C1 segment of cervical spinal cord (tissue), 14 donors: ENCODE measurements at regions not wholly inside any gene's neighbourhood (a gene's known extent, or its start where the extent isn't known, plus 50 kb on each side); places are given as distances from the start of the nearest gene placed in this dataset.
"Not testable (repeated sequence)": the region's sequence is repeated elsewhere in the genome, so short reads cannot be mapped to it uniquely, and the experiment has no call there.

Experiments
- DNase-seq, 14 donors: peaks; one replicate each; lab custom pipeline; 2025; lab: John Stamatoyannopoulos, UW

DNA sequence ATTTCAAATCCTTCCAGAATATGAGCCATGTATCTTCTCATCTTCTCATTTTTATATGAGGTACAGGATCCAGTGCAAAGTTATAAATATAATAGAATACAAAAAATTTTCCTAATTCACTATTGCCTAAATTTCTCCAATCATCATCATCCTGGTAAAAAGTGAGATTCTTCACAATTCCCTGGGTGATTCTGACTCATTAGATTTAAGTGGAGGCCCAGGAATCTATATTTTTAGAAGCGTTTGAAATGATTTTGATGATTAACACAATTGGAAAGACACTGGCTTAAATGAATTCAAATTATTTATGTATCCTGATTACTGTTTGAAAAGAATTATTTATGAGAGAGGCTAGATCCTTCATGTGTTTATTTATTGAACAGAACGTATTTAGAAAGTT lies 380.3 kb upstream of the PDE3A start:
- no peak for DNase-seq

DNA sequence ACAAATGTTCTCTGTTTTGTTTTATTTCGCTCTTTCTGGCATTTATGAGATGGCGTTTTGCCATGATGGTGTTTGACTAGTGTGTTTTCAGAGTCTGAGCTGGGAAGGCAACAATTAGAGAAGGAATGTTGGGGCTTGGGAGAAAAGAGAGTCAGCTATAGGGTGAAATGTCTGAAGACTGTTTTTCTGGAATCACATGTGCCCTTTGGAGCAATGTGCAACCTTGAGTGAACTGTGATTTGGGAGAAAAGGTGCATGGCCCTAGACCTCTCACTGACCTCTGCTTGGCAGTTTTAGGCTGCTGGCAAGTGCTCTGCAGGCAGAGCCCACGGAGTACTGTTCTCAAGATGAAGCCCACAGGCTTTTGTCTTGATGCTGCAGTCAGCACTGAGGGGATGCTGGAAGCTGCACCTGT lies 379.9 kb upstream of the PDE3A start:
- DNase-seq: no peak

DNA sequence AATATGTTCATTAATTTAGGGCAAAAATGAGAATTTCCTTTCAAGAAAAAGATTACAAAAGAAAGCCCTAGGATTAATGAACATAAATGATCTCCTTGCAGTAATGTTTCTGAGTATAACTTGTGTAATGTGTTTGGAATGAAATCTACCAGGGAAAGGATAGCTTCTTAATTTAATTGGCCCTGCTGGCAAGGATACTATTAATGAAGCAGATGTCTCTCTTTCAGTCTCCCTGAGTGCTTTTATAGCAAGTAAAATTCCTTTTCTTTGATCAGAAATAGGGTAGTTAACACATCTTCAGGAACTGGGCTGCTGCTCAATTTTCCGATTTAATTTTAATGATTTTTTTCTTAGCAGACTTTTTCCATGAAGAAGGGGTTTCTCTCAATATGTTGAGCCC lies 379.4 kb upstream of the PDE3A start:
- no peak for DNase-seq

DNA sequence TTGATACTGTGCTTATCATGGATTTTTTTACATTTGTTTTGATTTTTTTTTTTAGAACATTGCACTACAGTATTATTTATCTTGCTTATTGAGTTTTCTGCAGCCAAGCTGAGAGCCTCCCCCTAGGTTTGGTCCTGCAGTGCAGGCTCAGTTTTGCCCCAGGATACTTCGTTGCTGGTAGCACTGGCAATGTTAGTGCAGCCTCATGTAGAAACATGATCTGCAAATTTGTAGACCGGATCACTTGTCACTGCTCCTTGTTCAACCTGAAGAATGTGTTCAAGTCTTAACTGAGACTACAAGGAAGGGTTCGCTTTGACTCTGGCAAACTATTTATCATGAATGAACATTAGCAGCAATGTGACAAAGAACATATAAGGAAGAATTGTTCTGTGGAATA lies 377.2 kb upstream of the PDE3A start:
- DNase-seq: no peak

DNA sequence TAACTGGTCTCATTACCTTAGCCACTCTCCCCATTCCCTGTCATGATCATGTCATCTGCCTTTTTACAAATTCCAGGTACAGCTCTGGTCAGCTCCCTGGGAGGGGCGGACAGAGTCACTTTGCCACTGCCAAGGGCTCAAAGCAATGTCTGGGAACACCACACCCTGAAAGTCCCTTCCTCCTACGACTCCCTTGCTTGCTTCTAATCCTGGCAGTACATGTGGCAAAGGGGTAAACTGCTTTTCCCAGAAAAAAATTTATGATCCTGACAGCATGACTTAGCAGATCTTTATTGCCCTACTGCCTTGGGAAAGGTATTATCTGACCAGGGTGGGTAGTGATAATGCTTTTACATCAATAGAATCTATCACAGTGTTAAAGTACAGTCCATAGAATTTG lies 376.0 kb upstream of the PDE3A start:
- no peak for DNase-seq

DNA sequence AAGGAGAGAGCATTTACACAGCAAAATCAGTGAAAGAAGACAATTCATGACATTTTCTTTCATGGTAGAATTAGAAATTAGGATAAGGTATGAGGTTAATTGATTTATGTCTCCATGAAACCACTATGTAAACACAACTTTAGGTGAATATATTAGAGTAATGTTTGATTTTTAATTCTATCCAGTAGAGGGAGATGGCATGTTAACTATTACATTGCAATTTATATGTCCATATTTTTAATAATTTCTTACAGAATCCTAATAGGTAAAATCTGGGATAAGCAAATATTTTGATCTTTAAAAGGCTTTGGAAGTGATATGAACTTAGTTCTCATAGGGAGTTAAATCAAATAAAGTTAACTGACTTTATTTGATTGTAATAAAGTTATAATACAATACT lies 373.4 kb upstream of the PDE3A start:
- DNase-seq: no peak

DNA sequence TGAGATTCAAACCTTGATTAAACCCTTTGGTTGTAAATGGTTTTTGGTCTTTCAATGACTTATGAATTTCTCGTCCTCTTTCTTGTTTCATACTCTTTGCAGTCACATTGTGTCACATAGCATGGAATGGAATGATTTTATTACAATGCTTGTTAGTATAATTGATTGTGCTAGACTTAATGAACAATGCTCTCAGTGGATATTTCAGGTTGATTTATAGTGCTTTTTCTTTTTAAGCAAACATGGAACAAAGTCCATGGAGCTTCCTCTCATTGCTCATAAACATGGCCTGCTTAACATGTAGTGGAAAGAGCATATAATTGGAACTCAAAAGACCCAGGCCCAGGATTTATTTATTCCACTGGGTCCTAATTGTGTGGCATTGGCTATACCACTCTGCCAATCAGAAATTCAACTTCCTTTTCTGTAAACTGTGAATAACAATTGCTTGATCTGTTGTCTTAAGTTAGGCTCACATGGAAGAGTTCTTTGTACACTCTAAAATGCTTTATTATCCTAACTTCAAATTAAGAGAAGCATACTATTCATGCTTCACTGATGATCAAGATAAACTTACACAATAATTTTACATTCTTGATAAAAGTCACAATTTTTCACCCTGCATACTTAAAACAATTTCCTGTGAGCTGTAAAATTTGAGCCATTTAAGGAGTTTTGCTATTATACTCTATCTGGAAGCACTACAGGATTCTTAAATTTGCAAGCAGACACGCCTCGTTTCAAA lies 370.5 kb upstream of the PDE3A start:
- DNase-seq: no peak

DNA sequence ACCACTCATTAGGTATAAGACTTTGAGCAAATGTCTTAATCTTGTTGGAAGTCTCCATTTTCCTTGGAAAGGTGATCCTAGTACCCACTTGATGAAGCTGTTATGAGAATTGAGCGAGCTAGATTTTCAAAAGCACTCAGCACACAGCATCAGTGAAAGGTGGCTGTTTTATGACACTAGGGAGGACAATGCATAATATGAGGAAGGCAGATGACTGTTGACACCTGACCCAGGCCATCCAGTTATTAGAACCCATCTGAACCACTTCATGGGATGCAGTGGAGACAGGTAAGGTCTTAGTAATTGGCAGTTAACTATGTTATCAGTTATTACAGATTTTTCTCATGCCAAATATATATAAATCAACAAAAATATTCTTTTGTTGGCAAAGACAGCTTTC lies 369.9 kb upstream of the PDE3A start:
- DNase-seq: no peak

DNA sequence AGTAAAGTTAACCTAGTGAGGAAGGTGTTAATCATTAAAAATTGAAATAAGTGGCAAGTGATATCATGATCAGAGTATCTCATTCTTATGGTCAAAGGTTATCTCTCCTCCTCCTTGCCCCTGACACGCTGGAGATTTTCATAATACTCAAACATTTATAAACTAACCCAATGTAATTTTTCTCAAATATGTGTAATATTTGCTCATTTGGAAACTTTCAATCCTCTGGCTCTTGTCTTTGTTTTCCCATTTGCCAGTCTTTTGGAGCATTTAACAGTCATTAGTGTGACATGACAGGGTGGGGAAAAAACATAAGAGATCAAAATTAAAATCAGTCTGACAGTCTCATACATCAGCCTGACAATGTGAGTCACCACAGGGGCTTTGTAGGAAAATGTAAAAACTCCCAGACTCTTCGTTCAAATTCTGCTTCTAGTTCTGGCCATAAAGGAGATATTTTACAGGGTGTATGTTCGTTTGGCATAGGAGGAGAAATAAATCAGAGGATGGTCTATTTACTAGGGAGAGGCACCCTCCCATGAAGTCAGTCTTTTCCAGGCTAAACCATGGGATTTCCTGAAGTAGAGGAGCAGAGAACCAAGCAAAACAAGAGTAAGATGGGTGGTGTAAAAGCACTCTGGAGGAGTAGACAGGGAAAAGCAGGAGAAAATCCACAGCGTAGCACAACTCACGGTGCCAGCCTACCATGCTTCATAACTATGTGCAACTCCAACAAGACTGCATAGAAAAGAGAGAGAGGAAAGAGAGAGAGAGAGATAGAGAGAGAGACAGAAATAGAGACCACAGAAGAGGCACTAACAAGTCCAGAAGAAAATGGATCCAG lies 369.2 kb upstream of the PDE3A start:
- DNase-seq: no peak

DNA sequence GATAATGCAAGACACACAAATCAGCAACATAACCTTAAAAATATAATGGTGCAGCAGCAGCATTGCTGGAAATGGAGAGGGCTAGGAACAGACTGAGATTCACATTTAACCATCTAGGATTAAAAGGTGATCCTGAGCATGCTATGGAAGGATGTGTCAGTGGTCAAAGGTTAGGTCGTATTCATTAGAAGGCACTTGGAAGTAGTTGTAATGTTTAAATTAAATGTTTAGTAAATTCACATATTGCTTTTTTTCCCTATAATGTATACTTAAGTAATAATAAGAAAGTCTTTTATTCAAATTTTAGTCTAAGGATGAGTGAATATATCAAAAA lies 368.6 kb upstream of the PDE3A start:
- DNase-seq: no peak

DNA sequence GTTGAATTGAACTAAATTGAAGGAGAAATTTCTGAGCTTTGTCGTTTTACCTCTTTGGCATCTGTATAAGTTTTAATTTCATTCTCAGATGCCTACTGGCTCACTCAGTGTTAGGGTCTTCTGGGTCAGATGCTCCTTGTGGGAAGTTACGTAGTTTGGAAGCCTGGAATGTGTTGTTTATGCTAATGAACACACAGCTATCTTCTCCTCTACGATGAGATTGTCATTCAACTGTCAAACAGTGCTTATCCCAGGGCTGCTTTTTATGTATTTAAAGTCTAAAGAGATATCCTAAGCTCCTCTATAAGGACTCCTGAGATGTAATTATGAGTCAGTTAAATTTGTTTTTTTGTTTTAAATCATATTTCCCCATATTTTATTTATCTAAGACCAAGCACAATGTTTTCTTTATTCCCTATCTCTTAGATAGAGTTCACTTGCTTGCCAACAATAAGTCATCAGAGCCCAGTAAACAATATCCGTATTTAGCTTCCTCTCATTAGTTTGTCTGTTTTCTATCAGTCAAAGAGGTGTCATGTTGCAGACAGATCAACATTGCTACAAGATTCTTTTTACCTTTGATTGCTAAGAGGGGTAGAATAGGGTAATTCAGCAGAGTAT lies 368.0 kb upstream of the PDE3A start:
- no peak for DNase-seq

DNA sequence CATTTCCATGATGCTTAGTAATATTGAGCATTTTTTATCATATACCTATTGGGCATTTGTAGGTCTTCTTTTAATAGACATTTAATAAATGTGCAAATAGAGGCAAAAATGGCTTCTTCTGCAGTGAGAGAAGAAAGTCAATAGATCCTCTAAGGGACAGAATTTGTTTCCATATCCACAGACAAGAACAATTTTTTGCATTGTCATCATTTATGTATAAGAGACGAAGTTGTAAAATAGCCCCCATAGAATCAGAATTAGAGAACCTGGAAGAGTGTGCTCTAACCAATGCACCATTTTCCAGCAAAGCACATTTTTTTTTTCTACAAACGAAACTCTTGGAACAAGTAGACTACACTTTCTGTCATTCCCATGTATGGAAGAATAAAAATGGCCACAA lies 365.1 kb upstream of the PDE3A start:
- no peak for DNase-seq

DNA sequence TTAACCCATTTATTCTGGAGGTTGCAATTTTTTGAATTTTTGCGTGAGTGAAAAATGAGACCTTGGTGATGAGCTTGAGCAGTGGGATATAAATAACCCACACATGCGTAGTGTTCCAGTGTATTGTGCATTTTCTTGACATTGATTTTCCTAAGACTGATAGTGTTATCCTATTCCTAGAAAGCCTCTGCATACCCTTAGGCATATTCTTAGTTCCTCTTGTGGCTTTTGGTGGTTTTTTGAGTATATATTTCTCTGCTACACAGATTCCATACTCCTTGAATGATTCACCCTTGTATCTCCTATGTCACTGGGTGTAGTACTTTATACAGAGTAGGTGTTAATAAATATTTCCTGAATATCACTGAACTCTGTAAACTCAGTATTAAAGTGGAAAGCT lies 363.4 kb upstream of the PDE3A start:
- DNase-seq: no peak

DNA sequence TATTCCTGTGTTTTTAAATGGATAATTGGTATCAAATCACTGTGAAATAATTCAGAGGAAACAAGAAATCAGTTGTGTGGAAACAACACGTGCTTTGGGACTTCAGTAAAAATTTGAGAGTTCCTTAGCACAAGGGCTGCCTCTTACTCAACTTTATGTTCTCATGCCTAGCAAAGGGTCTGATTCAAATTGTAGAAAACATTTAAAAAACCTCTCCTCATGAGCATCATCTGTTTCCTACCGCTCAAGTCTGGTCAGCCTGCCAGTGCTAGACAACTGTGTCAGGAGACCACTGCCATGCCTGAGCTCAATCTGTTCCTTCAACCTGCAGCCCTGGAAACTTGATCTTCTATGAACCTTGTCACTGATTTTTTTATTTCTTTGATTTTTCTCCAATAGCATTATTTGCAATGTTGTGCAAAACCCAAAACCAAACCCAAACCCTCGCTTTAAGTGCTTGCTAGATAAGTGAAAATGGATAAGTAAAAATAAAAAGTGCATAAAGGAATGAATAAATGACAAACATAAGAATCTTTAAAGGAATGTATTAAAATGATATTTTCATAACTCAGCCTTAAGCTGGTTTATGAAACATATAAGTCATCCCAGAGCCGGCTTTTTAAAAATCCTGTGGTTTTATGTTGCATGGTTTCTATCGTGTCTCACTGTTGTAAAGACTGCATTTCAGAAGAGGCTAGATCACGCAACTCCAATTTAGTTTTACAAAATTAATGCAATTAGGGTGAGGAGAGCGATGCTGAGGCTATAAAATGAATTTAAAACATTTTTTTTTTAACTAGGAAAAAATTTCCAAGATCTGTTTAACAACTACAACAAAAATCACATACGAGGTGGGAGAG lies 361.2 kb upstream of the PDE3A start:
- no peak for DNase-seq

DNA sequence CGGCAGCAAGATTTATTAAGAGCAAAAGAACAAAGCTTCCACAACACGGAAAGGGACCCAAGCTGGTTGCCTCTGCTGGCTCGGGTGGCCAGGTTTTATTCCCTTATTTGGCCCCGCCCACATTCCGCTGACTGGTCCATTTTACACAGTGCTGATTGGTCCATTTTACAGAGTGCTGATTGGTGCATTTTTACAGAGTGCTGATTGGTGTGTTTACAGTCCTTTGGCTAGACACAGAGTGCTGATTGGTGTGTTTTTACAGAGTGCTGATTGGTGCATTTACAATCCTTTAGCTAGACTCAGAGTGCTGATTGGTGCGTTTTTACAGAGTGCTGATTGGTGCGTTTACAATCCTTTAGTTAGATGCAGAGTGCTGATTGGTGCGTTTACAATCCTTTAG lies 358.4 kb upstream of the PDE3A start:
- not testable (repeated sequence) for DNase-seq

DNA sequence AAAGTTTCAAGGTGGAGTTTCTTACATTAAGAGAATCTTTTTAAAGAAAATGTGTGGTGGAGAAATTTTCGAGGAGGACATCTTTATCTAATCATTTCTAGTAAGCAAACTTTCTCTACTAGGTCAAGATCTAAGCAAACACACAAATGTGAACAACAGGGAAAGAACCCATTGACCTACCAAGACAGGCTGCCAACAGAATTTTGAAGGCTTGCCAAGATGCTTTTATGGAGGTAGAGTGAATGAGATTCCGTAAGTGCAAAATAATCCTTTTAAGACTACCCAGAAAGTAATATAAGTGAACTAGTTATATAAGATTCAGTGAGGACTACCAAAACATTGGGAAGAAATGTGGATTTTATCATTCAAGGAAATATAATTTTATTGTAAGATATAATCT lies 357.1 kb upstream of the PDE3A start:
- DNase-seq: no peak

DNA sequence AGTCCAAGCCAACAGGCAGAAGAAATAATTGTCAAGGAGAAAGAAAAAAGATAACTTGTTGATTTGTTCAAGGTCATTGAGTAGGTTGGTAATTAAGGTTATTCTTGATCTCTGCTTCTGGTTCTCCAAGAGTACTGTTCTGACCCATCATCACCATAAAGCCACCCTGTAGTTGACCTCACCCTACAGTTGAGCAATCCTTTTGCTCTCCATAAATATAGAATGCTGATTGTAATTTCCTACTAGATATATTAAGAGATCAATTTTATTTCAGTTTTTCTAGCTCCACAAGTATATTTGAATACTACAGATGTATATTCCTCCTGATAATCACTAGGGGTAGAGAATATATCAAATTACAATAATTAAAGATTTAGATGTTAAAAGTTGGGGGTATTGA lies 350.5 kb upstream of the PDE3A start:
- DNase-seq: no peak

DNA sequence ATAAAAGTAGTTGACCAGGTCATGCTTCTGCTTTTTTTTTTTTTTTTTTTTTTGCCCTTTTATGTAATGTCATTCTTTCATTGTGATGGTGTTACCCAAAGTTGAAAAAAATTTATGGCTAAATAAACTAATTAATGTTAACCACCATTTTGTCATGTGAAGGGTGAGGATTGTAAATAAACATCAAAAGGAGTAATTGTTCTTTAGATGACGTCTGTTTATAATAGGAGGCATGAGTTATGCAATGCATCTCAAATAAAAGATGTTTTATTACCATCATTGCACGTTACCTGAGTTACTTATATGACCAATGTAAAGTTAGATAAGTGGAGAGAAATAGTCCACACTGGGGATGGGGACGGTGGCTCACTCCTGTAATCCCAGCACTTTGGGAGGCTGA lies 349.9 kb upstream of the PDE3A start:
- no peak for DNase-seq

DNA sequence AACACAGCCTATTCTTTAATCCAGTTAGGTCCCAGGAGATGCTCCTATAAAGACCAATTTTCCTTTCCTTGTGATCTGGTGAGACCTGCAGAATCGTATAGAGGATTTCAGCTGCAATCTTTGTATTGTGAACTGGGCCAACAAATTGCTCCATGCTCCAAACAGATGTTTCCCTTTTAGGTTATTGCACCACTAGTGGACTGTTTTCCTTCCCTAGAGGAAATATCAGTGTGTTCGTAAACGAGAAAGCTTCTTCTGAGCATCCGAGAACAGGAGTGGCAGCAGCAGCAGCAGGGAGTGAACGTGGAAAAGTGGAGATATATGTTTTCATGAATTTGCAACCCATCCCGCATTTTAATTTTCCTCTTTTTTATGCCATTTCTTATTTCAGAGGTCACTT lies 344.1 kb upstream of the PDE3A start:
- DNase-seq: no peak

DNA sequence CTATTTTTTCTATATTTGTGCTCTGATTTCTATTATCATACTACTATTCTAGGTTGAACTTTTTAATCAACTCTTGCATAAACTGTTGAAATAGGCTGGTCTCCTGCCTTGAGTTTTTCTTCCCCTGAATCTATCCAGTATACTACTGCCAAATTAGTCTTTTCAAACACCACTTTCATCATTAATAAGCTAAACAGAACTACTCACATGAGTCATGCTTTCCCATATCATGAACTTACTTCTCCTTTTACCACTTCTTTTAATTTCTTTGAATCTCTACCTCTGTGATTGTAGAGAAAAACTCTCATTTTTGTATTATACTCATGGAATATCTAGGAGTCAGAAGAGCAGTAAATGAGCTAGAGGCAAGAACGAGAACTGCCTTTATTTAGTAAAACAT lies 340.3 kb upstream of the PDE3A start:
- DNase-seq: no peak

DNA sequence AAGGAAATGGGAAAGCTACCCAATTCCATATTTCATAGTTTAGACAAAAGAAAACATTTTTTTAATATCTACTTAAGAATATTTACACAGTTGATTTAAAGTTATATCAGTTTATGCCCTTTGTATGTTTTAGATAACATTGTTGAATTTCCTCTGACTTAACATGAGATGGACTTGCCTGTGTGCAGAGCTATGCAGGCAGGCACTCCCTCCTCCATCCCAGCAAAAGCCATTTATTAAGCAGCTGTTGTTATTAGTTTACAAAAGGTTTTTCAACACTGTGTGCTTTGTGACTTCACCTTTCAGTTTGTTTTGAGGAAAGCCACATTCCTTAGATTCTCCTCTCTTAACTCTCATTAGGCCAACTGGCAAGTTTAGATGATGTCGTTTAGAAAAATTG lies 337.5 kb upstream of the PDE3A start:
- DNase-seq: no peak

DNA sequence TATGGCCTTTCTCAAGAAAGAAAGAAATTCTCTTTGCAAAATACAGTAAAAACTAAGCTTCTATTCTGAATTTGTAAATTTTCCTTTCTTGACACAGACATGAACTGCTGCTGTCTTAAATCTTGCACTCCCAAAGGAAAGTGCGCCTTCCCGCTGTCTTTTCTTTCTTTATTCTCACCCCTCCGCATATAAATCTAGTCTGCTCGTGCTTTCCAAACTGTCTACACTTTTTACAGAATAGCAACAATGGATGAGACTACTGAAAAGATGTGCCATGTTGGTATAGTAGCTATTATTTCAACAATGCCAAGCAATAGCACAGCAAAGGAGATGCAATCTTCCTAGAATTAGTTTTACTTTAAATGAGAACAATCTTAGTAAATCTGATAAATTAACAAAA lies 328.8 kb upstream of the PDE3A start:
- no peak for DNase-seq
